IPS DF 4.7 (cell line): ENCODE measurements at regions not wholly inside any gene's neighbourhood (a gene's known extent, or its start where the extent isn't known, plus 50 kb on each side); places are given as distances from the start of the nearest gene placed in this dataset.
A peak's percentile ranks its signal among the peaks of the same experiment; 100 is the strongest.

Source experiments
- DNase-seq: peaks from one replicate; pipeline ENCODE4 v3.0.0-alpha.2; 2013; ENCODE audit warnings: low spot score; ENCODE audit errors: extremely low read depth

DNA sequence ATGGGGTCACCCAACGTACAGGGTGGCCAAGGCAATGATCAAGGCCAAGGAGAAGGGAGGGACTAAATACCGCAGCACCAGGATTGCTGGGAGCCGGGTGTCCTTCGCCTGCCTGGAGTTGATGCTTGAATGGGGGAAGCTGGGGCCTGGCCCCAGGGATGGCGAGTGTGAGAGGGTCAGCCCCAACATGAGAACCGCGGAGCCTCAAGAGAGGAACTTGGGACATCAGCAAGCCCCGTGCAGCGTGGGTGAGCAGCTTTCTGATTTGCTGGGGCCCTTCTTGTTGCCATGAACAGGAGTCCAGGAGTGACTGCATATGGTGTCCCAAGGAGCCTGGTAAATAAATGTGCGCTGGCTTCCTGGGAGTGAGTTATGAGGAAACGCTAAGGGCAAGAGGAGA is 72.8 kb upstream of the PITRM1 start:
- no peak for DNase-seq

DNA sequence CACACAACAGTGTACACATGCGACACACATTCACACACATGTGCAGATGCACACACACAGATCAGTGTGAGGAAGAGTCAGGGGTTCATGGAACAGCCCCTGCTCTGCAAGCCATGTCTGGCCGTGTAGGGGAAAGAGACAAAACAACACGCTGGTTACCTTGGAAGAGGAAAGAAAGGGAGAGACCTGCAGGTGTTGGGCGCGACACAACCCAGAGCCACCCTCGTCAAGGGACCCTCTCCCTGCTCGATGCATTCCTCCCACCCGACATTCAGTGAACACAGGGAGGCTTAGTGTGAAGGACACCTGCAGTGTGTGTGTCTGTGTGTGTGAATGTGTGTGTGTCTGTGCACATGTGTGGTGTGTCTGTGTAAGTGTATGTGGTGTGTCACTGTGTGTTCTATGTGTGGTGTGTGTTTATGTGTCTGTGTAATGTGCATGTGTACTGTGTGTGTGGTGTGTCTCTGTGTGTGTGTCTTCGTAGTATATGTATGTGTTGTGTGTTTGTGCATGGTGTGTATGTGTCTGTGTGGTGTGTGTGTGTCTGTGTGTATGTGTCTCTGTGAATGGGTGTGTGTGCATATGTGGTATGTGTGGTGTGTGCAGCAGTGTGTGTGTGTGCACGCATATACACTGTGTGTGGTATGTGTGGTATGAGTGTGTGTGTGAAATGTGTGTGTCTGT is 69.5 kb upstream of the PITRM1 start:
- DNase-seq = no peak

DNA sequence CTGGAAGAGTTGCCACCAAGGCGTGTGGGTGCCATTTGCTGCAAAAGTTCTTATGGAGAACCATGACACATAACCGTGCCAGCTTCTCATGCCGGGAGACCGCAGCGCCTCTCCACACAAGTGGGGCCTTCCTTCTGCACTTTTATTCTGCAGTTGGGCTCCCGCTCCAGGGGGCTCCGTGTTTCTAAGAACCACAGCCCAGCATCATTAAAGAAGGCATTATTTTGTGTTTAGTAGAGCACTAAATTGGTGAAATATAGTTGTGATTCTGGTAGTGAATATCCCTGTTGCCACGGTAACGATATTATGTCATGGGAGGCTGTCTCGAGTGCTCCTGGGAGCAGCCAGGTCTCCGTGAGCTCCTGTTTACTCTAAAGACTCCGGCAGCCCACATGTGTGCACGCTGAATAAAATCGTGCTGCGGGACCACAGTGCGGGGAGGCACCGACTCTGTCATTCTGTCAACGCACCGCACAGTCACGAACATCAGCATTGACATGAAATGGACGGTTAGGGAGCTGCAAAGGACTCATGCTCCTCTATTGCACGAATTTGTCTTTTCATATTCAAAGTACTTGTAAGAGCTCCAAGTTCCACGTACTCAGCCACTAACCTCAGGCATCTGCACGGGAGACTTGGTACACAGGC is 68.8 kb upstream of the PITRM1 start:
- DNase-seq = no peak

DNA sequence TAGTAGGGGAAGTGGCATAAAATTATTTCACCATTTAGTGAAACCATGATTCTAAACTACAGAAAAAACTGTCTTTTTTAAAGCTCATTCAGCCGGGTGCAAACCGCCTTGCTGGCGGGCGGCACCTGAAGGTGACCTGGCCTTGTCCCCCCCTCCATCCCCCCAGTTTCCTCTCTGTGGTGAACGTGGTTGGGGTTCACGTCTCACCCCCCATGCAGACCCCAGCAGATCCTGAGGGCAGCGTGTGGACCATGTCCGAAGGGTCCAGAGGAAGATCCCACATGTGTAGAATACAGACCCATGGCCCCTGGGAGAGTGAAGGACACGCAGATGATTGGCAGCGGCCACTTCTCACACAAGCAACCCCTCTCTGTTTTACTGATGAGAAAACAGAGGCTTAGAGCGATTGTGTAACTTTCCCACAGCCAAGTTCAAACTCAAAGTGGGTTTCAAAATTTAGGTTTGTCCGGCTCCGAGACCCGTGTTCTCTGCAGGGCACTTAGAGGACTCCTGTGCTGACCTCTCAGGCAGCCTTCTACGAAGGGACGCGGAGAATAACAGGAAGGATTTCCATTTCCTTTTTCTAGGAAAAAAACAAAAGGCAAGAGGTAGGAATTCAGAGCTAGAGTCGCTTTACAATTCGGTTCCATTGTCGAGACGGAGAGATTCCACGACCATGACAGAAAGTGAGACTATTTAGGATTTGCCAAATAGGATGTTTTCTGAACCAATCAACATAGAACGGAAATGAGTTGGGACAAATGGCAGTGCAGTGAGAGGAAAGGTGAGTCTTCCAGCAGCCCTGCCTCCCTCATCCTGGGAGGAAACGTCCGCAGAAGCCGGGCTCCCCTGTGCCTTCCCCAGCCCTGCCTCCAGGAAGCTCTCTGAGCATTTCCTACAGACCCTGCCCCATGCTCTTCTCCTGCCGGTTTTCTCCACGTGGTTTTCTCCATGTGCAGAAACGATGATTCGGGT is 67.6 kb upstream of the PITRM1 start:
- DNase-seq = no peak

DNA sequence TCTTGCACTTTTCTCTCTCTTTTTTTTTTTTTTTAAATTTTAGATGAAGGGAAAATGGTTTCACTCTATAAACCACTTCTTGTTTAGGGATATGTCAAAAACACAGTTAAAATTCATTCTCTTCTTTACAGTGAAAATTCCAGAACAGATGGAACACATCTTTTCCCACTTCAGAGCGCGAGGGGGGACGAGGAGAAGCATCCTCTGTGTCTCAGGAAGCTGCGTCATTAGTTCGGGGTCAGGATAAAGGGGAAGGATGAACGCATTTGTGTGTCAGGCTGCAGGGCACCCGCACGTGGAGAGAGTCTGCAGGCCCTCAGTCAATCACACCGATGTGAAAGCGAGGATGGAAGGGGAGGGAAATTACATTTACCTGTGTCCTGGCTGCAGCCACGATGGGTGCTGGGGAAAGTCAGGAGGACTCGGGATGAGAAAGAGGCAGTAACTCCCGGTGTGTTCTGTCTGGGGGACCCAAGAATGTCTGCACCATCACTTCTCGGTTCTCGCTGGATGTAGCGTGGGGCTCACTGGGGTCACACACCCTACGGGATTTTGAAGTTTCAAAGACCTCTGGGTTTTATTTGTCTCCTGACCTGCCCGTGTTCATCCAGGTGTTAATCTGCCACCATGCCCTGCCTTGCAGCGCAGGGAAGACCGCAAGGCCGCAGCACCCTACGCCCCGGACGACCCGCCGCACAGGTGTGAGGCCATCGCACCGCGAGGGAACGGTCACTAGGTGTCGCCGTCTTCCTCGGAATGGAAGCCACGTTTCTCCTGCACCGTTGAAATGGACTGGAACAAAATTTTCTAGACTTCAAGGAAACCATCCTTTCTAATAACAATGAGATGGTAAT is 66.7 kb upstream of the PITRM1 start:
- peak; percentile 41 for DNase-seq

DNA sequence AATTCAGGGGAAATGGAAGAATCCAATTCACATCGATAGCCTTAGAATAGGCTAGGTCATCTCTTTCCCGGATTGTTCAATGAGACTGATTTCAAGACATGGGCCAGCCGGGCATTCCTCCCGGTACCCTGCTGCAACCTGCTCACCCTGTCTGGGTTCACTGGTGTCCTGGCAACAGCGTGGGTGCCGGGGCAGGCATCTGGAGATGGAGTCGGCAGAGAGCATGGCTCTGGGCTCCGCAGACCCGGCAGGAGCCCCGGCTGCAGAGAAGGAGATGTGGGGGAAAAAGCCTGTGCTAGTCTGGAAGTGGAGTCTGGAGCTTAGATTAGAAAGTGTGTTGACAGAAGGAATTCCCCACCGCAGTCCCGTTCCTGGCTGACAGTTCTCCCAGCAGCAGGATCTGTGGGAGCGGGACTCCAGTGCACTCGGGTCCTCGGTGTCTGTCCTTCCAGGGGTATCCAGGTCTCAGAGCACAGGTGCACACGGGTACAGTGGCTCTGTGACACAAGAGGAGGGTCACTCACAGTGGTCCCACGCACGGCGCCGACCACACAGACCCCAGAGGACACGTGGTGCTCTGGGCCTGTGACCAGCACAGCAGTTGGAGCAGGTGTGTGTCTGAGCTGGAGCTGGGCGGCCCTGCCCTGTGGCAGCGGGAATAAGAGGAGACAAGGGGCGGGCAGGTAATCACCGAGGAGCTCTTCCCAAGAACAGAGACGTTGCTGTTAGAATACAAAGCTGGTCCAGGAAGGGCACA is 65.7 kb upstream of the PITRM1 start:
- DNase-seq = no peak

DNA sequence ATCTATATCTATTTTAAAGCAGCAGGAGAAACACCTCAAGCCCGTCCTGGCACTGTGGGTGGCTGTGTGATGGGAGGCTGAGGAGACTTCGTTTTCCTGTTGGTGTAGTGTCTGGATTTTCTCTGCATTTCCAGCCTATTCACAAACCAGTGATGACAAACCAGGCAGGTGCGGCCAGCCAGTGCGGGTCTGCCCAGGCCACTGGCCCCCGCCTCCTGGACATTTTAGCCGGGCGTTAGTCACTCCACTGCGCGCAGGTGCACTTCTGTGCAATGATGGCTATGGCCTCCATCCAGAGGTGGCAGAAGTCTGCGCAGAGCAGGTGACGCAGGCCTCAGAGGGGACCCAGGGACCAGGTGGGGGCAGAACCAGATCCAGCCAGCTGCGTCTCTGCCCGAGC is 64.9 kb upstream of the PITRM1 start:
- no peak for DNase-seq

DNA sequence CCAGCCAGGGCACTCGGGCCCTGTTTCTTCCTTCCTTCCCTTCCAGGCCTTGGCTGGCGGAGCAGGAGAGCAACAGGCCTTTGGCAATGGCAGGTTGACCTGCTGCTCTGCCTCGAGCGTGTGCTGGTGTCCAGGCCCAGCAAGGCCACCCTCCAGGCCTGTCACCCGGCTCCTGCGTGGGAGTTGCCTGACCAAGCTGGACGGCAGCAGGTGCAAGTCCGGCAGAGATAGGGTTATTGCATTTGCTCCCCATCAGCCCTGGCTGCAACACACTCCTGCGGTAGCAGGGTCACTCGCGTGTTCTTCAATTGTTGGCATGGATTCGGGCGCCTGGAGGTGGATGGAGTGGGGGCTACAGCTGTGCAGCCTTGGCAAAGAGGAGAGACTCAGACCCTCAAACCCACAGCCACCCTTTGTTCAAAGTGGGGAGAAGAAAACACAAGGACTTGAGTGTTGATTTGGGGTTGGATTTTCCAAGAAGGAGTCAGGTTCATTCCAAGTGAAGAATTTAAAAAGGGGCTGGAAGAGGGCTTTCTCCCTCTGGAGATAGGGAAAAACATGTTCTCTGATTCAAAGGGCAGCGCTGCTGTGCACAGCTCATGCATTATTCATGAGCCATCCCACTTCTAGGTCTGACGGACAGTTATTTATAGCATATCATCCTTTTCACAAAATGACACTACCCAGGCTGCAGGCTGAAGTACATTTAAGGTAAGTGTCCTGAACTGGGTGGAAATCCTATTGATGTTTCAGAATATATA is 64.2 kb upstream of the PITRM1 start:
- no peak for DNase-seq

DNA sequence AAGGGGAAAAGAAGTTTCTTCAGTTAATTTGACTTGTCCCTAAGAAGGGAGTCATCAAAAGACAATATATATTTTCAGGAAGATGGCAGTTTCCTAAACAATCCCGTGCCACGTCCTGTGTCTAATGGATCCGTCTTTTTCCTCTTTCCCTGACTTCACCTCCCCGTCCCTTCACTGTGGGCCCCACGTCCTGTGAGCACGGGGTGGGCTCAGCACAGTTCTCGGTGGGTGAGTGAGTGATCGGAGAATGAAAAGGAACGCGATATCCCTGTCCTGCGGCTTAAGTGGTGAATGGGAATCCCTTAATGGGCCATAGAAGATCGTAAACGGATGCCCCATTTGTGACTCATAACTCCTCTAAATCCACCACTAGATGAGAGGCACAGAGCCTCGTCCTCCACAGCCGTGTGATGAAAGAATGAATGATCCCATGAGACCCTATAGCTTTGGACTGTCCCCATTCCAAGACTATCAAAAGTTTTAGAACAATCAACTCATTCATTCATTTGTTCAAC is 63.5 kb upstream of the PITRM1 start:
- DNase-seq = no peak

DNA sequence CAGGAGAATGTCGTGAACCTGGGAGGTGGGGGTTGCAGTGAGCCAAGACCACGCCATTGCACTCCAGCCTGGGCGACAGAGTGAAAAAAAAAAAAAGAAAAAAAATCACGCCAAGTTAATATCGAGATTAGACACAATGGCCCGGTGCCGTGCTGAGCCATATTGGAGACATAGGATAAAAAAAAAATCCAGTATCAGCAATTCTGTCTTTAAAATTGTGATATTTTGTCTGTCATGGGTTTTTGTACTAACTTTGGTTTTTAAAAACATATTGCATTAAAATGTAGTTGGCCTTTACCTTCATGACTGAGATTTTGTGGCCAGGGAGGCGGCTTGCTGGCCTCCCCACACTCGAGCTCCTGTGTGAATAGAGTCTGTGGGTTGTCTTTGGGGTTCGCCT is 62.8 kb upstream of the PITRM1 start:
- DNase-seq = no peak

DNA sequence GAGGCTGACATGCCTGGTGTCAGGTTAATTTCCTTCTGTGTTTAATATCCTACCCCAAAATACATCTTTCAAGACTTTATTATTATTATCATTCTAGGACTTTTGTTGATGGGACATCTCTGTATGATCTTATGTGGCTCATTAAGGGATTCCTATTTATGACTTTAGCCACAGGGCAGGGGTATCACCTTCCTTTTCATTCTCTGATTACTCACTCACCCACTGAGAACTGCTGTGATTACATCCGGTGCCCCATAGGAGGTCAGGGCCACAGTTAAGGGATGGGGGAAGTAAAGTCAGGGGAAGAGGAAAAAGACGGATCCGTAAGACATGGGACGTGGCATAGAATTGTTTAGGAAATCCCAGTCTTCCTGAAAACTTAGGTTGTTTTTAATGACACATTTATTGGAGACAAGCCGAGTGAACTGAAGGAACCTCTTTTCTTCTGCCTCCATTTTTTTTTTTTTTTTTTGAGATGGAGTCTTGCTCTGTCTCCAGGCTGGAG is 61.0 kb upstream of the PITRM1 start:
- DNase-seq = no peak

DNA sequence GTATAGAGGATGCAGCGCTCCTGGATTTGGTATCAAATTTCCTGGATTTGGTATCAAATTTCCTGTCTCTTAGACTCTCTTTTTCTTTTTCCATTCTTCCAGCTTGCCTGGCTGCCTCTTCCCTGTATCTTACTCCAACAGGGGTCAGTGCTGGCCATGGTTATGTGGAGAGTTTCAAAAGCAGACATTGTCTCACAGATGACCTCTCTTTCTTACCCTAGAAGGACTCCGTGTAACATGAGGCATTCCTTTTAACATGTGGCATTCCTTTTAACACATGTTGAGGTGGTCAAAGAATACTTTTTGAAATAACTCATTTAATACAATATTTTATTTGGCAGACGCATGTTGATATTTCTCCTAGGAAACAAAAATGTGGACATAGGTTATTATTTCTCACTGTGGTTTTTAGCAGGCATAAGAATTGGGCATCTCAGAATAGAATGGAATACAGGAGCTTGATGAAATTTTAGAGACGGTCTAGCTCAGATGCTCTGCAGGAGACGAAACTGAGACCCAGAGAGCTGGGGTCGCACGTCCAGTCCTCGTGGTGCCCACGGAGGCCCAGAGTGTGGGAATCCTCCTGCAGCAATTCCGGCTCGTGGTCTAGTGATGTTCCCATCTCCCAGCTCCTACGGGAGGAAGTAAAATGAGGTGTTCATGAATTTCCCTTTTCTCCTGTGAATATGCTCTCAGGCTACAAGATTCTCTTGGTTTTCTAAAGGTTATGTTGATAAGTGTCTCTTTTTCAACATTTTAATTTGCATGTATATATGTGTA is 59.6 kb upstream of the PITRM1 start:
- no peak for DNase-seq

DNA sequence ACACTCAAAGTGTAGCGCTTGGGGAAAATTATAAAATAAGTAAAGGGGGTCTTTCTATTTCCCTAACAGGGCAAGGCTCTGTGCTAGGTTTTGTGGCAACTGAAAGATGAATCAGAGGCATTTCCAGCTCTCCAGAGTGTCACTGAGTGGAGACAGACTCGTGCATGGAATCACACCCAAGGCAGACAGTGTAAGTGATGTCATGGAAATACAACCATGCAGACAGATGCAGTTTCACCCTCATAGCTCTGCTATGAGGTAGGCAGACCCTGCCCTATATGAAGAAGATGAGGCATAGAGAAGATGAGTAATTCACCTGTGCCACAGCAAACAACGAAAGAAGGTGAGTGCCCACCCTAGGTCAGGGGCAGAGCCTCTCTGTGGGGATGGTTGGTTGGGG is 57.2 kb upstream of the PITRM1 start:
- no peak for DNase-seq

DNA sequence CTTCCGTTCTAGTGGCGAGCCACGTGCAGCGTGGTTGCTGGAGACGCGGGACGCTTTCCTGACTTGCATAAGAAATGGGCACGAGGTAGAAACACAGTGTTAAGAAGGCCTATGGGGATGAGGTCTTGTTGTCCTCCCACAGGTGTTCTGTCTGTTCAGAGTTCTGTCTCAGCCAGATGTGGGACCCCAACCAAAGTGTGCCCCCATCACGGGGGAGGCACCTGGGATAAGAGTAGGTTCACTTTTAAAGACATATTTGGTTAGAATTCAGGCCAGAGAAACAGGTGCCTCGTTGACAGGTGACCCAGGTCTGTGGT is 56.0 kb upstream of the PITRM1 start:
- DNase-seq = no peak

DNA sequence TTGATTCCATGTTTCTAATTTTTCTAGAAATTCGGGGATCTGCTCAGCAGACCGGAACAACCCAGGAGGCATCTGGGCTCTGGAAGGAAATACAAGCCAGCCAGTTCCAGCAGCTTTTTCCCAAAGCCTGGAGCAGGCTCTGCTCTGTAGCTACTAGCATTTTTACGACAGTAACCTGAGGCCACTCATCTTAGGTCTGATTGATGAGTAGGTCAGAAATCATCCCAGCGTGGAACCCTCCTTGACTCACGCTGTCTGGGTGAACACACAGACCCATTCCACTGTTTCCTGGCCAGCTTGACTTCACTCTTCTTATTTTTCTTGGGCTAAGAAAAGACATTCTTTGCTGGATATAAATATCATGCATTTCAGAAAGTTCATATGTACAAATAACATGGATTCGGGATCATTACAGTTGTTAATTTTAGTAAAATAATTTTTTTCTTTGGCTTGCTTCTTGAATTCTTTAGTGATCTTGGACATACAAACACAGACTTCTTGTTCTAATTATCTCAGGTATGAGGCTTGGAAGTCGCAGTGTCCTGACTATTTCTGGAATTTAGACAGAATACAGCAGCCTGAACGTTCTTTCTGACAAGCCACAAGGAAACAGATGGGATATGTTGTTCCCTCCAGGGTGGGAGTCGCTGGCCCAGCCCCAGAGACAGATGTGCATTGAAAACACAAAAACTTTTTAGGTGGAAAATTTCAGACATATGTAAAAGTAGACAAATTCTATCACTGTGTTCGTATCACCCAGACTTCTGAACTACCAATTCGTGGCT is 54.6 kb upstream of the PITRM1 start:
- no peak for DNase-seq

DNA sequence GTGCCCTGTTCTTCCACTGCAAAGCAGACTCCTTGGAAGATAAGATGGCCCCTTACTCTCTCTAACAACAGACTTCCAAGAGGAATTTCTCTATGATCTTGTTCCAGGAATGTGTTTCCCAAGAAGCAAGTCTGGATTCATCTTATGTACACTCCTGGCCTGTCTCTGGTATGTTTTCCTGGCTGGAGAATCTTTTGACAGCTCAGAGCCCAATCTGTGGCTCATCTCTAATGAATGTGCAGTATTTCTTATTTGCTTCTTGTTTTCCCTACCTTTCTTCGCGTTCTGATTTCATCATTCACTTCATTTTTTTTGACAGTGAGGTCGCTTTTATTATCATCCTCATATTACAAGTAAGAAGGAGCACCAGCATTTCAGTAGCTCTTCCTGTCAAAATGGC is 53.0 kb upstream of the PITRM1 start:
- DNase-seq = no peak

DNA sequence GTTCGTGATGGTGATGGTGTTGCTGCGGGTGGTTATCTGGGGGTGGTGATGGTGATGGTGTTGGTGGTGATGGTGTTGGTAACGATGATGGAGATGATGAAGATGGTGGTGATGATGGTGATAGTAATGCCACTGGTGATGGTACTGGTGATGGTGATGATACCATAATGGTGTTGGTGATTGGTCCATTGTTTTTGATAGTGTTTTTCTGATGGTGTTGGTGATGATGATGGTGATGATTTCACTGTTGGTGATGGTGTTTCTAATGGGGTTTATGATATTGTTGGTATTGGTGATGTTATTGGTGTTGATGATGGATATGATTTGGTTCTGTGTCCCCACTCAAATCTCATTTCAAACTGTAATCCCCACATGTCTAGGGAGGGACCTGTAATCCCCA is 51.7 kb upstream of the PITRM1 start:
- no peak for DNase-seq

DNA sequence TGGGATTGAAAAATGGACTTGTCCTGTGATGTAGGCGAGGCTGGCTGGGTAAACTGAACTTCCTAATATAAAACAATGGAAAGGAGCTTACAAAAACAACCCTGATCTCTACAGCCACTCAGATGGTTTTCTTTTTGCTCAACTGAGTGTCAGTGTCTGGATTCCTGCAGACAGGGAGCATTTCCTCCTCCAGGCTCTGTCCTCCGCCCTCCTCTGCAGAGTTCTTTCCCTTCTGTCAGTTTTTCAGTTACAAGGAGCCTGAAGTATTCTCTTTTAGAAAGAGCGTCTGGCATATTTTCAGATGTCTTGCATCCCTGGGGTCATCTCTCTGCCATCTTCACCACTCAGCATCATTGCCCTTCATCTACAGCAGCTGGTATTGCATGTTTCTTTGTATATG is 50.0 kb upstream of the PITRM1 start:
- DNase-seq = no peak
